Loucy (cell line): ENCODE measurements at regions not wholly inside any gene's neighbourhood (a gene's known extent, or its start where the extent isn't known, plus 50 kb on each side); places are given as distances from the start of the nearest gene placed in this dataset.

Experiments used
- H2AFZ ChIP-seq: fragments of 200-600 bp; sonication (generic); 2 replicates; pipeline ENCODE4 v1.6.0; 2016; ENCODE audit warnings: antibody characterized with exemption, mild to moderate bottlenecking, low read length, moderate library complexity
- H3F3A ChIP-seq: fragments of 200-600 bp; 2 replicates; pipeline ENCODE4 v1.6.0; 2016; ENCODE audit warnings: antibody characterized with exemption, low read depth, mild to moderate bottlenecking
- H3K27me3 ChIP-seq: fragments of 200-600 bp; sonication (generic); 2 replicates; pipeline ENCODE4 v1.6.1; 2014; ENCODE audit warnings: low read length, mild to moderate bottlenecking; ENCODE audit not compliant: insufficient read depth, poor library complexity, severe bottlenecking
- H3K36me3 ChIP-seq: fragments of 200-600 bp; sonication (generic); 2 replicates; pipeline ENCODE4 v1.6.1; 2016; ENCODE audit warnings: low read length; ENCODE audit not compliant: insufficient read depth
- H3K4me1 ChIP-seq: fragments of 200-600 bp; sonication (generic); 2 replicates; pipeline ENCODE4 v1.5.1; 2014; ENCODE audit warnings: low read length, mild to moderate bottlenecking; ENCODE audit not compliant: insufficient read depth, poor library complexity, severe bottlenecking
- H3K4me2 ChIP-seq: fragments of 200-600 bp; sonication (generic); 2 replicates; pipeline ENCODE4 v1.6.0; 2014; ENCODE audit warnings: antibody characterized with exemption, low read length, low read depth, mild to moderate bottlenecking; ENCODE audit not compliant: poor library complexity, severe bottlenecking
- H3K4me3 ChIP-seq: fragments of 200-600 bp; sonication (generic); 2 replicates; pipeline ENCODE4 v1.5.1; 2014; ENCODE audit warnings: low read length, mild to moderate bottlenecking, mixed read lengths; ENCODE audit not compliant: poor library complexity, severe bottlenecking
- H3K79me2 ChIP-seq: fragments of 200-600 bp; sonication (generic); 2 replicates; pipeline ENCODE4 v1.6.1; 2014; ENCODE audit warnings: low read length; ENCODE audit not compliant: insufficient read depth
- H3K9ac ChIP-seq: fragments of 200-600 bp; sonication (generic); 2 replicates; pipeline ENCODE4 v1.6.0; 2014; ENCODE audit warnings: mild to moderate bottlenecking, low read depth, low read length, moderate library complexity; ENCODE audit not compliant: poor library complexity, severe bottlenecking
- H3K9me2 ChIP-seq: fragments of 200-600 bp; sonication (generic); replicated peaks from 2 replicates; pipeline ENCODE4 v1.6.1; 2016; ENCODE audit warnings: low read depth, low read length, mixed read lengths
- H3K9me3 ChIP-seq: fragments of 200-600 bp; sonication (generic); 2 replicates; pipeline ENCODE4 v1.6.1; 2014; ENCODE audit warnings: mild to moderate bottlenecking, antibody characterized with exemption, low read length, low read depth; ENCODE audit not compliant: insufficient read depth
- H4K20me1 ChIP-seq: fragments of 200-600 bp; sonication (generic); 2 replicates; pipeline ENCODE4 v1.6.0; 2014; ENCODE audit warnings: antibody characterized with exemption, low read length, mild to moderate bottlenecking; ENCODE audit not compliant: insufficient read depth, poor library complexity, severe bottlenecking
- EZH2phosphoT487 ChIP-seq: fragments of 200-600 bp; IDR thresholded peaks from 2 replicates; pipeline ENCODE4 v1.6.1; 2018; ENCODE audit warnings: antibody characterized with exemption, mild to moderate bottlenecking, moderate library complexity, borderline replicate concordance
- TF ChIP-seq, protein P1 (sequence below): fragments of 200-600 bp; sonication (generic); conservative IDR thresholded peaks from 2 replicates; pipeline ENCODE4 v1.5.1; 2014; ENCODE audit warnings: mild to moderate bottlenecking, antibody characterized with exemption, low read length

DNA sequence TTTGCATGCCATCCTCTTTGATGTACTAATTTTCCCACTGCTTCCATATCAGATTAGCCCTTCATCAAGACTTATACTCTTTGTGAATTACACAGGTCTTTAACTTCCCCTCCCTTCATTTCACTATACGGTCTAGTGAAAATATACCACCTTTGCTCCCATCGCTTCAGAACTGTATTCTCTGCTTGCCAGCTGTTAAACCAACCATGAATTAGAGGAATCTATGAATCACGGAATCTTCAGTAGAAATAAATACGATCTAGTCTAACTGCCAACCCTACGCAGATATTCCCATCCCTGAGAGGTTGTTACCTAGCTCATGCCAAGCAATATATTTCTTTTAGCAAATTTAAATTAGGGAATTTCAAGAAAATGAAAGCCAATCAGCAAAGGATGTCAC lies 177.8 kb upstream of the MPPED2 start:
- Histone ChIP-seq H4K20me1 (no peaks in the 10 kb centered on the region), H3K36me3 (no peaks in the 10 kb centered on the region), H3K79me2 (no peaks in the 10 kb centered on the region), H3K9ac (no peak overlapping the region), H2AFZ (no peak overlapping the region), H3K4me3 (no peak overlapping the region), H3K4me2 (no peak overlapping the region), H3K9me3 (peaks cover 5% of the 10 kb centered on the region; the same call in 1 of the 2 replicates), H3K27me3 (no peaks in the 10 kb centered on the region), H3K9me2 (no peaks in the 10 kb centered on the region), H3F3A (no peaks in the 10 kb centered on the region), H3K4me1 (no peaks in the 10 kb centered on the region)
- no peak for TF ChIP-seq EZH2phosphoT487
- TF ChIP-seq, protein P1, sequence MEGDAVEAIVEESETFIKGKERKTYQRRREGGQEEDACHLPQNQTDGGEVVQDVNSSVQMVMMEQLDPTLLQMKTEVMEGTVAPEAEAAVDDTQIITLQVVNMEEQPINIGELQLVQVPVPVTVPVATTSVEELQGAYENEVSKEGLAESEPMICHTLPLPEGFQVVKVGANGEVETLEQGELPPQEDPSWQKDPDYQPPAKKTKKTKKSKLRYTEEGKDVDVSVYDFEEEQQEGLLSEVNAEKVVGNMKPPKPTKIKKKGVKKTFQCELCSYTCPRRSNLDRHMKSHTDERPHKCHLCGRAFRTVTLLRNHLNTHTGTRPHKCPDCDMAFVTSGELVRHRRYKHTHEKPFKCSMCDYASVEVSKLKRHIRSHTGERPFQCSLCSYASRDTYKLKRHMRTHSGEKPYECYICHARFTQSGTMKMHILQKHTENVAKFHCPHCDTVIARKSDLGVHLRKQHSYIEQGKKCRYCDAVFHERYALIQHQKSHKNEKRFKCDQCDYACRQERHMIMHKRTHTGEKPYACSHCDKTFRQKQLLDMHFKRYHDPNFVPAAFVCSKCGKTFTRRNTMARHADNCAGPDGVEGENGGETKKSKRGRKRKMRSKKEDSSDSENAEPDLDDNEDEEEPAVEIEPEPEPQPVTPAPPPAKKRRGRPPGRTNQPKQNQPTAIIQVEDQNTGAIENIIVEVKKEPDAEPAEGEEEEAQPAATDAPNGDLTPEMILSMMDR, result no peak

DNA sequence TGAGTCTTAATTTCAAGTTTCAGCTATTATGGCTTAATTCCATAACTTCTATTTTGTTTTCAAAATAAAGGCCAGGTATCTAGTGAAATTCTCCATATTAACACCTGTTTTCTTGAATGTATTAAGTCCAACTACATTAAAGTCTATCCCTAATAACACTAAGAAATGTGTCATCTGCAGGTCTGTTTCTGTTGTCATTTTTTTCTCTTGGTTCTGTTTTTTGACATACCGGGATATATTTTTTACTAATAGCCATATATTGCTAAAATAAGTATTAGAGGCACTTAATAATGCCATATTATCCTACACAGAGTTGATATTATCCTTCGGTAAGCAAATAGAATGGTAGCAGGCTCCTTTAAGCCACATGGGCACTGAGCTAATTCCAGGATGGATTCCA lies 176.0 kb upstream of the MPPED2 start:
- H3K4me1 ChIP-seq, result no peaks in the 10 kb centered on the region

DNA sequence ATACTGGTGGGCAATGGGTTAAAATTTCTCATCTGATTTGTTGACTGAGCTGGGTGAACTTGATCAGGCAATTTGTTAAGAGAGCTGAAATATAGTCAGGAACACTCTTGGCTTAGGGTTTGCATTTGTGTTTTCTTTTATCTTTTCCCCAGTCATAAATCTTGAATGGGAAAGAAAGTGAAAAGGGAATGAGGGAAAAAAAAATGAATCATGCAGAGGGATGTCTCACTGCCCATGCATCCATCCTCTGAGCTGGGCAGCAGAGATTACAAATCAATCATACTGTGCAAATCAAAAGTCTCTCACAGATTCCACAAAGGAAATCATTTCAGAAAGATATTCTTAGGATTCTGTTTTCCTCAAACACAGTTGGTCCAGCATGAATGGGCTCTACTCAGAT lies 174.2 kb upstream of the MPPED2 start:
- no peaks in the 10 kb centered on the region for H3K79me2 ChIP-seq
- H3F3A ChIP-seq, result no peaks in the 10 kb centered on the region
- H3K27me3 ChIP-seq, result no peaks in the 10 kb centered on the region
- TF ChIP-seq, protein P1, result no peak
- no peak for TF ChIP-seq EZH2phosphoT487
- H3K9me2 ChIP-seq, result no peaks in the 10 kb centered on the region
- H3K9ac ChIP-seq, result no peak overlapping the region
- no peaks in the 10 kb centered on the region for H3K4me1 ChIP-seq
- no peak overlapping the region for H2AFZ ChIP-seq
- no peaks in the 10 kb centered on the region for H4K20me1 ChIP-seq
- H3K4me3 ChIP-seq, result no peak overlapping the region
- no peaks in the 10 kb centered on the region for H3K36me3 ChIP-seq
- peaks cover 5% of the 10 kb centered on the region; the same call in 1 of the 2 replicates for H3K9me3 ChIP-seq
- H3K4me2 ChIP-seq, result no peak overlapping the region

More for the DNA sequence above, 176.0 kb upstream of the MPPED2 start:
- TF ChIP-seq, protein P1, result no peak
- no peak for TF ChIP-seq EZH2phosphoT487
- H3K9ac ChIP-seq, result no peak overlapping the region
- H3K9me3 ChIP-seq, result peaks cover 5% of the 10 kb centered on the region; the same call in 1 of the 2 replicates
- no peaks in the 10 kb centered on the region for H3F3A ChIP-seq
- no peak overlapping the region for H3K4me3 ChIP-seq
- no peak overlapping the region for H2AFZ ChIP-seq
- H3K79me2 ChIP-seq, result no peaks in the 10 kb centered on the region
- no peaks in the 10 kb centered on the region for H3K36me3 ChIP-seq
- H4K20me1 ChIP-seq, result no peaks in the 10 kb centered on the region
- no peaks in the 10 kb centered on the region for H3K9me2 ChIP-seq
- H3K4me2 ChIP-seq, result no peak overlapping the region
- H3K27me3 ChIP-seq, result no peaks in the 10 kb centered on the region
